GM19467 (cell line): ENCODE measurements at regions not wholly inside any gene's neighbourhood (a gene's known extent, or its start where the extent isn't known, plus 50 kb on each side); places are given as distances from the start of the nearest gene placed in this dataset.

Experiments used
- ATAC-seq: cut with Tn5 transposase; IDR thresholded peaks from one replicate; pipeline ENCODE4 v1.9.1; 2021; ENCODE audit warnings: mild to moderate bottlenecking, moderate library complexity; ENCODE audit not compliant: unreplicated experiment

GRCh38 chr18:45467293-45467692 lies 148.0 kb upstream of the SLC14A2 start:
- no peak for ATAC-seq

- ATAC-seq = no peak
Measured at GRCh38 chr18:45467945-45468344, 147.3 kb upstream of the SLC14A2 start.

- no peak for ATAC-seq
Measured at GRCh38 chr18:45478889-45479288, 136.4 kb upstream of the SLC14A2 start.

DNA sequence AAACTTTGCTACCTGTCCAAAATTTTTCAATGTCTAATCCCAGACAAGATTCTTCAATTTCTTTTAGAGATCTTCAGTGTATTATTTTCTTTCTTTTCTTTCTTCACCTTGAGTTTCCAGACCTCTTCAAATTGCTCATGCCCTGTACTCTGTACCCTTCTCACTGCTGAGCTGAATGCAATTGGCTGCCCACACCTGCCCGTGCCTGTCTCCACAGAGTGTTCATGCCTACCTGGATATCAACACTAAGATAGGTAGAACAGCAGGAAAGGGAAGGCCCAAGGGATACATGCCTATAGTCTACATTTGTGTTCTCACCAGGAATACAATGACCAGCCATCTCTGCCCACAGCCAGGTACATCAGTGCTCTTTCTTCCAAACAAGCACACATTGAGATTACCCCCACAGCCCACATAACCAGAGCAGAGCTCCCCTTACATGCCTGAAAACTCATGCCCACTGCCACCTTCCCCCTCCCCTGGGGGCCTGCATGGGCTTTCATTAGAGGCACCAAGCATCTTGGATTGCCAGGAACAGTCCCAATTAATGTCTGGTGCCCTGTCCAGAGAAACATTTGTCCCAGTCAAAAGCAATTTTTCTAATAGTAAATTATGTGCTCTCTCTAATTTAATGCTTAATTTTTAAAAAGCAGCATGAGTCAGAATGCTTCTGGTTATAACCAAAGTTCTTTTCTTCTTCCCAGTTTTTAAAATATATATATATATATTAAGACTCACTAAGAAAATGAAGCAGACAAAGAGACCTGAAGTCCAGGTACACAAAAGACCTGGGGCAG lies 134.9 kb upstream of the SLC14A2 start:
- ATAC-seq = no peak

- ATAC-seq = no peak
Measured at GRCh38 chr18:45481821-45482220, 133.5 kb upstream of the SLC14A2 start.

DNA sequence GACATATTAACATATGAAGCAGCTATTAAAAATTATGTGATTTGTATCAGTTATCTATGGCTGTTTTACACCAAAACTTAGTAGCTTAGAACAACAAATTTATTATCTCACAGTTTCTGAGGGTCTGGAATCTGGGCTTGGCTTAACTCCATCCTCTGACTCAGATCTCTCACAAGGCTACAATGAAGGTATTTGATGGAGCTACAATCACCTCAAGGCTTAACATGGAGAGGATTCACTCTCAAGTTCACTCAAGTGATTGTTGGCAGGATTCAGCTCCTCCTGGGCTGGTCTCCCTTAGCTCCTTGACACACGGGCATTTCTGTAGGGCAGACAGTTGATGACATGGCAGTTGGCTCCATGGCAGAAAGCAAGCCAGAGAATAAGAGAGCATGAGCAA lies 133.0 kb upstream of the SLC14A2 start:
- ATAC-seq = no peak

DNA sequence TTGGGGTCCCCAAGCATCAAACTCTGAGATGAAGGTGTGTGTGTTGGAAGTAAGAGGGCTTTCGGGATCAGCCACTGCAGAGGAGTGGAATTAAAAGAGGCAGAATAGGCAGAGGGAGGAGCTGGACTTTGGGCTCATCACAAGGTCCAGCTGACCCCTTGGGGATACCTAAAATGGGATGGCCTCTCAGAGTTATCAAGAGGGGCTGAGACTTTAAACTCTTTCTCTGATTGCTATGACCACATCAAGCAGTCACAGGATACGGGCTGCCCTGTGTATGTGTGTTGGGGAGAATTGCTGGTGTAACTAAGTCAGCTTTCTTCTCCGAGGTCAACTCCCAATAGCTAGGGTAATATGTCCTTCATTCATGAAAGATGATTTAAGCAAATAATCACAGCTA lies 127.7 kb upstream of the SLC14A2 start:
- ATAC-seq = no peak

- ATAC-seq = no peak
Measured at GRCh38 chr18:45488645-45489044, 126.6 kb upstream of the SLC14A2 start.

DNA sequence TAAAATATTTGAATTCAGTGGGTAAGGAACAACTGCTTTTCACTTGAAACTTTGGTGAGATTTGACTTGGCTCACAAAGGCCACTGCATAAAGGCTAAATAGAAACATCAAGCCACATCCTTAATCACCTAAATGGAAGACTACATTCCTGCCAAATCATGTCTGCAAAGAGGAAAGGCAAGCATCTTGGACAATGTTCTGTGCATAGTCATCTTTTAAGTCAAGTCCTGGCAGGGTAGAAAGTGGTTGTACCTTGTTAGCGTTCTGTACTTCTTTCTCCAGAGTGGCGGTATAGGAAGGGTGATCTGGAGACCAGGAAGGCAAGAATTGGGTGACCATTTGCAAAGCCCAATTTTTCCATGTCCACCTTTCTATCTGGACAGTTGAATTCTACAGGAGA lies 121.4 kb upstream of the SLC14A2 start:
- no peak for ATAC-seq

GRCh38 chr18:45494811-45495210 lies 120.5 kb upstream of the SLC14A2 start:
- ATAC-seq = no peak

DNA sequence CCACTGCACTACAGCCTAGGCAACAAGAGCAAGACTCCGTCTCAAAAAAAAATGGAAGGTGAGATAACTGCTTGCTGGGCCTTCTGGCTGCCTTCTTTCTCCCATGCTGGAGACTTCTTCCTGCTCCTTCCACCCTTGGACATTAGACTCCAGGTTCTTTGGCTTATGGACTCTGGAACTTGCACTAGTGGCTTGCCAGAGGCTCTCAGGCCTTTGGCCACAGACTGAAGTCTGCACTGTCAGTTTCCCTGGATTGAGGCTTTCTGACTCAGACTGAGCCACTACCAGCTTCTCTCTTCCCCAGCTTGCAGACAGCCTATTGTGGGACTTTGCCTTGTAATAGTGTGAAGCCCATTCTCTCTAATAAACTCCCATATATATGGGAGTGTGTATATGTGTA lies 118.5 kb upstream of the SLC14A2 start:
- no peak for ATAC-seq

DNA sequence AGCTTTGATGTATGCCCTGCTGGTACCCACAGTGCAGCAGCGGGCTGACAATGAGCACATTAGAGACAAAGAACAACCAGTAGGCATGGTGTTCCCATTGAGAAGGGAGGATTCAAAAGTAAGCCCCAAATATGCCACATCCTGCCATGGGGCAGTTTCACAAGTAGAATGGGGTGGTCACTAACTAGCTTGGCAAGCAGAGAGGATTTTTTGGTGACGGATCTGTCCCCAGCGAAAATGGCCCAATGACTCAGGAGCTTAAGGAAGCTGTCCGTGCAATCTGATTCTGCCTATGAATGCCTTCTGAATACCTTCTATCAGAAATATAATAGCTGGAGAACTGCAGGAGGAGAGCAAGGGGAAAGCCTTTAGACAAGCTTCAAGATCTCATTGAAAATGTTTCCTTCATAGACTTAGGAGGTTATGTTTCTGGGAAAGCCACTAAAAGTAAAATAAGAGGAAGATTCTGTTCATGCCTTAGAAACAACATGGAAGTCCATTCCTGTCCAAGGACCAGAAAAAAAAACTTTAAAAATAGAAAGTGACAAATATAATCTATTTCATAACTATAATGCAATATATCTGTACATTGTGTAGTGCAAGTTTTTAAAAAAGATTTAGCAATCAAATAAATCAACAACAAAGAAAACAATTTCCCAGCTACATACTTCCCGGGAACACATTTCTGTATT lies 117.5 kb upstream of the SLC14A2 start:
- no peak for ATAC-seq

DNA sequence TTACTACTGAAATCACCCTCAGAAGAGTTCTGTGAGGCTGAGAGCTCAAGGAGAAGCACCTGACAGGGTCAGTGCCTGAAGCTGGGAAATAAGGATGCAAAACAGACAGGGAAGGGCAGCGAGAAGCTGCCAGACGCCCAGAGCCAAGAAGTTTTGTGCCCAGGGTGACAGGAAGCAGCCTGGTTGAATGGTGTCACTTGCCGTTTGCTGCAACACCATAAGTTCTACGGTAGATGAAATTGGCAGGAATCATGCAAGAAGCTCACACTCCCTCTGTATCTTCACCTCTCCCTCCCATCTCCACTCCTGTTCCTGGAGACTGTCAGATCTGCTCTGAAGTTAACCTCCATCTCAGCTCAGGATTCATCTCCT lies 117.0 kb upstream of the SLC14A2 start:
- ATAC-seq = no peak

- no peak for ATAC-seq
Measured at GRCh38 chr18:45503990-45504389, 111.3 kb upstream of the SLC14A2 start.

- no peak for ATAC-seq
Measured at GRCh38 chr18:45505497-45506206, 109.6 kb upstream of the SLC14A2 start.

- no peak for ATAC-seq
Measured at GRCh38 chr18:45506951-45507350, 108.3 kb upstream of the SLC14A2 start.

- no peak for ATAC-seq
Measured at GRCh38 chr18:45509535-45509934, 105.7 kb upstream of the SLC14A2 start.

DNA sequence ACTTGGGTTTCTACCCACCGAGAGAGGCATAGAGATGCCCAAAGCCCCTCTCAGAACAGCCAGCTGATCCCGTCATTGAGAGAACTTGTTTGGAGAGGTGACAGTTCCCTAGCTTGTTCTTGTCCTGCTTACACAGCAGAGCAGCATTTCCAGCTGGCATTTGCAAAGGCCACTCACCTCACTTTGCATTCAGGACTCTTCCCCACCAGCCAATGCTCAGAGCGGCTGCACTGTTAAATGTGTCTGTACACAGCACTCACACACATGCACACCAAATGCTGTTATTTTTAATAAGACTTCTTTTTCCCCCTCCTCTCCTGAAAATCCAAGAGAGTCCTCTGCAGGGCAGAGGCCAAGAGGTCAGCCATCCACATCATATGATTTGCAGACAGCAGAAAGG lies 104.6 kb upstream of the SLC14A2 start:
- no peak for ATAC-seq

GRCh38 chr18:45512363-45512953 lies 102.8 kb upstream of the SLC14A2 start:
- ATAC-seq = no peak

DNA sequence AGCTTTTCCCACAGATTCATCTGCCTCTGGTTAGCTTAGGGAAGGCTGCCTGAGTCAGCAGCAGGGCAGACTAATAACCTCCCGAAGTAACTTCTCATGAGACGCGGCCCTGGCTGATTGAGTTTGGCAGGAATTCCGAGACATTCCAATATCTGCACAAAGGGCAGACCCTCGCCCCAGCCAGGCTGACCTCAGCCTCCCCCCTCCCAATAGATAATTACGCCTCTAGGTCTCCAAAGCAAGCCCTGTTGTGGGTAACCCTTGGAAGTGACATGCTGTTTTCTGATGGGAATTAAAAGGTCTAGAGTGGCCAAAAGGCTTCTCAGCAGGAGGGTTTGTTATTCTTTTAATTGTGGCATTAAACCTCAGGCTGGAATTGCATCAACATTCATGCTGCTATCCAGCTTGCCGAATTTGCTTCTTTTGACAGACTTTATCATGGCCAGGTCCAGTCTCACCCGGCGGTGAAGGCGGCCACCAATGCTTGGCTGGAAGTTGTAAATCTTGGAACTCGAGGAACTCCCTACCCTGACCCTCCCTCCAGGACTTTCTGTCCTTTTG lies 98.0 kb upstream of the SLC14A2 start:
- no peak for ATAC-seq
